HCT116 (cell line): ENCODE measurements at regions not wholly inside any gene's neighbourhood (a gene's known extent, or its start where the extent isn't known, plus 50 kb on each side); places are given as distances from the start of the nearest gene placed in this dataset.

Experiments used
- ATAC-seq: fragments of 200-7000 bp; cut with Tn5 transposase; 2 replicates; pipeline ENCODE4 v1.9.1; 2020; ENCODE audit warnings: mild to moderate bottlenecking, moderate library complexity
- BruUV-seq: library from RNA; stranded (reverse); fragments of 400-500 nt; replicated peaks from 2 replicates; lab custom pipeline; 2021; lab: Mats Ljungman, UMichigan
- CTCF ChIA-PET: fragments of 300-600 bp; sonication (Branson Sonifier 250); formaldehyde crosslinking; loops from one replicate; lab custom pipeline; 2021; ENCODE audit warnings: antibody characterized with exemption; lab: Charles Lee
- POLR2A ChIA-PET: fragments of 300-600, 350-600 bp; sonication (Branson Sonifier 250); formaldehyde crosslinking; loops from one replicate; lab custom pipeline; 2021; ENCODE audit warnings: antibody characterized with exemption; lab: Charles Lee
- RAD21 ChIA-PET, 2 experiments: fragments of 300-600 bp; sonication (Branson Sonifier 250); formaldehyde crosslinking; loops; one replicate each; lab custom pipeline; 2023; ENCODE audit warnings: low total read pairs in 2 of 2; ENCODE audit not compliant: uncharacterized antibody in 2 of 2, unreplicated experiment in 2 of 2, low non-redundant PET in 1 of 2; lab: Charles Lee
- DNase-seq: peaks from one replicate; pipeline ENCODE4 v3.0.0-alpha.2; 2010; ENCODE audit warnings: low read depth, low spot score
- H2AFZ ChIP-seq: fragments of 200-600 bp; shearing (Covaris generic), sonication (generic); 2 replicates; pipeline ENCODE4 v1.6.1; 2017; ENCODE audit warnings: low read depth, mixed run types, mixed read lengths, antibody characterized with exemption, low read length; ENCODE audit not compliant: poor library complexity, severe bottlenecking
- H3K27ac ChIP-seq: 2 replicates; pipeline ENCODE4 v1.5.1; 2012; ENCODE audit warnings: low read depth, low read length
- H3K27me3 ChIP-seq: fragments of 200-600 bp; sonication (generic); 2 replicates; pipeline ENCODE4 v1.6.1; 2016; ENCODE audit warnings: mixed run types, low read length, mixed read lengths; ENCODE audit not compliant: insufficient read depth
- H3K36me3 ChIP-seq, 2 experiments: fragments of 200-500 bp in 1 of 2; fragments of 200-600 bp in 1 of 2; sonication (Bioruptor generic) in 1 of 2; sonication (generic) in 1 of 2; 2 replicates each; pipeline versions ENCODE4 v1.5.1 to v1.6.1; 2014 to 2016; ENCODE audit warnings: low read length in 2 of 2, inconsistent platforms in 1 of 2, mixed read lengths in 1 of 2, mixed run types in 1 of 2; ENCODE audit not compliant: insufficient read depth in 2 of 2, control insufficient read depth in 1 of 2
- H3K4me1 ChIP-seq, 2 experiments: fragments of 200-600 bp in 1 of 2; sonication (generic) in 1 of 2; 2 replicates each; pipeline versions ENCODE4 v1.5.1 to v1.6.1; 2012 to 2017; ENCODE audit warnings: low read length in 2 of 2, inconsistent platforms in 1 of 2, mild to moderate bottlenecking in 1 of 2, mixed read lengths in 1 of 2, mixed run types in 1 of 2, moderate library complexity in 1 of 2; ENCODE audit not compliant: insufficient read depth in 2 of 2, control insufficient read depth in 1 of 2
- H3K4me2 ChIP-seq: fragments of 200-600 bp; sonication (generic); 2 replicates; pipeline ENCODE4 v1.6.1; 2017; ENCODE audit warnings: mixed run types, low read length, mixed read lengths
- H3K4me3 ChIP-seq, 2 experiments: fragments of 200-600 bp in 1 of 2; sonication (generic) in 1 of 2; replicated peaks in 1 of 2; 2 replicates each; pipeline ENCODE4 v1.5.1; 2011 to 2016; ENCODE audit warnings: low read length in 2 of 2, control low read depth in 1 of 2, low read depth in 1 of 2, mild to moderate bottlenecking in 1 of 2, mixed read lengths in 1 of 2, mixed run types in 1 of 2
- H3K79me2 ChIP-seq: fragments of 200-600 bp; sonication (generic); 2 replicates; pipeline ENCODE4 v1.6.1; 2017; ENCODE audit warnings: mild to moderate bottlenecking, mixed run types, low read length, moderate library complexity, mixed read lengths; ENCODE audit not compliant: insufficient read depth
- H3K9ac ChIP-seq: fragments of 200-600 bp; sonication (generic); 2 replicates; pipeline ENCODE4 v1.6.1; 2016; ENCODE audit warnings: low read length, mixed read lengths
- H3K9me2 ChIP-seq: fragments of 200-600 bp; sonication (generic), shearing (Covaris generic); 2 replicates; pipeline ENCODE4 v1.6.1; 2017; ENCODE audit warnings: mixed run types, mild to moderate bottlenecking, moderate library complexity; ENCODE audit not compliant: insufficient read depth
- H3K9me3 ChIP-seq, 2 experiments: fragments of 200-500 bp in 1 of 2; fragments of 200-600 bp in 1 of 2; sonication (Bioruptor generic) in 1 of 2; sonication (generic) in 1 of 2; 2 replicates each; pipeline ENCODE4 v1.6.1; 2014 to 2017; ENCODE audit warnings: low read length in 2 of 2, mixed read lengths in 2 of 2, inconsistent platforms in 1 of 2, low read depth in 1 of 2, mild to moderate bottlenecking in 1 of 2, mixed run types in 1 of 2, moderate library complexity in 1 of 2; ENCODE audit not compliant: control insufficient read depth in 1 of 2, insufficient read depth in 1 of 2
- H4K20me1 ChIP-seq: fragments of 200-600 bp; sonication (generic), shearing (Covaris generic); 2 replicates; pipeline ENCODE4 v1.6.1; 2017; ENCODE audit warnings: mixed run types, mild to moderate bottlenecking, moderate library complexity; ENCODE audit not compliant: insufficient read depth
- EZH2phosphoT487 ChIP-seq: fragments of 200-600 bp; IDR thresholded peaks from 2 replicates; pipeline ENCODE4 v1.6.1; 2018; ENCODE audit warnings: antibody characterized with exemption, borderline replicate concordance
- FOSL1 ChIP-seq: IDR thresholded peaks from 2 replicates; pipeline ENCODE4 v1.6.1; 2012; ENCODE audit warnings: low read depth
- POLR2A ChIP-seq: IDR thresholded peaks from 2 replicates; pipeline ENCODE4 v1.7.0; 2011; ENCODE audit warnings: borderline replicate concordance; ENCODE audit not compliant: insufficient read depth, insufficient read length; ENCODE audit errors: extremely low read depth
- intact Hi-C: fragments of 100-400 bp; cut with micrococcal nuclease; formaldehyde crosslinking; loops from 2 replicates; pipeline ENCODE4 v1.10.0; 2022
- TF ChIP-seq, protein P1 (sequence below): IDR thresholded peaks from 2 replicates; pipeline ENCODE4 v1.6.1; 2012
- TF ChIP-seq, protein P2 (sequence below): IDR thresholded peaks from 2 replicates; pipeline ENCODE4 v1.6.1; 2012; ENCODE audit warnings: low read depth
- TF ChIP-seq, protein P3 (sequence below): IDR thresholded peaks from 2 replicates; pipeline ENCODE4 v1.6.1; 2012

DNA sequence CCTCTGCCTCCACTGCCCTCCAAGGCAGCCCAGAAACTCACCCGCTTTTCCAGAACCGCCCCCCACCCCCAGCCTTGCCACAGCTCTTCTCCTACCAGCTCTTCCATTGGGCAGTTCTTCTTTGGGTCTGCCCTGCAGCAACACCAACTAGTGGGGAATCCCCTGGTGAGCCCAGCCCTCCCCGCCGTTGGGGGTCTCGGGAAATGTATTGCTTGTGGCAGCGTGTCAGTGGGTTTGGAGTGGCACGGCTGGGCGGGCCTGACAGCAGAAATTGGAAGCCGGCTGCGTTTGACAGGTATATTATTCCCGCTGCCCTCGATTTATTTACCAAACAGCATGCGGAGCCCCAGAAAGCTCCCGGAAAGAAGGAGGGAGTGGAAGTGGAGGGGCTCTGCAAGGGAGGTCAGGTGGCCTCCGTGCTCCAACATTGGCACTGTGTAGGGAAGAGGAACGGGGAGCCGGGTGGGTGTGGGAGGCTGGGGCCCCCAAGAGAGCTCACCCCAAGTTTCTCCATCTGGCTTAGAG, 65.2 kb upstream of the NECTIN1 start:
- no peak overlapping the region for H3K9ac ChIP-seq

More for the DNA sequence above, 65.2 kb upstream of the NECTIN1 start:
- Histone ChIP-seq H3K4me3 (no peak overlapping the region), H3K36me3 (no peaks in the 10 kb centered on the region), H3K9me3 (no peaks in the 10 kb centered on the region), H3K27me3 (0 out of 2 replicates have a peak, but pooled peaks cover 4% of the 10 kb centered on the region), H3K79me2 (no peaks in the 10 kb centered on the region), H4K20me1 (no peaks in the 10 kb centered on the region), H3K4me2 (no peak overlapping the region), H3K4me1 (0 out of 4 replicates have a peak, but pooled peaks cover 0 to 5% of the 10 kb centered on the region in 2 experiments), H2AFZ (no peak overlapping the region), H3K9me2 (no peaks in the 10 kb centered on the region), H3K27ac (no peak overlapping the region)
- ChIA-PET RAD21 (no interaction called here), CTCF (no interaction called here), POLR2A (no interaction called here)
- intact Hi-C loops, result no loop called here
- TF ChIP-seq EZH2phosphoT487 (no peak), FOSL1 (no peak), POLR2A (no peak)
- TF ChIP-seq, protein P1, sequence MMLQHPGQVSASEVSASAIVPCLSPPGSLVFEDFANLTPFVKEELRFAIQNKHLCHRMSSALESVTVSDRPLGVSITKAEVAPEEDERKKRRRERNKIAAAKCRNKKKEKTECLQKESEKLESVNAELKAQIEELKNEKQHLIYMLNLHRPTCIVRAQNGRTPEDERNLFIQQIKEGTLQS, result no peak
- TF ChIP-seq, protein P2, sequence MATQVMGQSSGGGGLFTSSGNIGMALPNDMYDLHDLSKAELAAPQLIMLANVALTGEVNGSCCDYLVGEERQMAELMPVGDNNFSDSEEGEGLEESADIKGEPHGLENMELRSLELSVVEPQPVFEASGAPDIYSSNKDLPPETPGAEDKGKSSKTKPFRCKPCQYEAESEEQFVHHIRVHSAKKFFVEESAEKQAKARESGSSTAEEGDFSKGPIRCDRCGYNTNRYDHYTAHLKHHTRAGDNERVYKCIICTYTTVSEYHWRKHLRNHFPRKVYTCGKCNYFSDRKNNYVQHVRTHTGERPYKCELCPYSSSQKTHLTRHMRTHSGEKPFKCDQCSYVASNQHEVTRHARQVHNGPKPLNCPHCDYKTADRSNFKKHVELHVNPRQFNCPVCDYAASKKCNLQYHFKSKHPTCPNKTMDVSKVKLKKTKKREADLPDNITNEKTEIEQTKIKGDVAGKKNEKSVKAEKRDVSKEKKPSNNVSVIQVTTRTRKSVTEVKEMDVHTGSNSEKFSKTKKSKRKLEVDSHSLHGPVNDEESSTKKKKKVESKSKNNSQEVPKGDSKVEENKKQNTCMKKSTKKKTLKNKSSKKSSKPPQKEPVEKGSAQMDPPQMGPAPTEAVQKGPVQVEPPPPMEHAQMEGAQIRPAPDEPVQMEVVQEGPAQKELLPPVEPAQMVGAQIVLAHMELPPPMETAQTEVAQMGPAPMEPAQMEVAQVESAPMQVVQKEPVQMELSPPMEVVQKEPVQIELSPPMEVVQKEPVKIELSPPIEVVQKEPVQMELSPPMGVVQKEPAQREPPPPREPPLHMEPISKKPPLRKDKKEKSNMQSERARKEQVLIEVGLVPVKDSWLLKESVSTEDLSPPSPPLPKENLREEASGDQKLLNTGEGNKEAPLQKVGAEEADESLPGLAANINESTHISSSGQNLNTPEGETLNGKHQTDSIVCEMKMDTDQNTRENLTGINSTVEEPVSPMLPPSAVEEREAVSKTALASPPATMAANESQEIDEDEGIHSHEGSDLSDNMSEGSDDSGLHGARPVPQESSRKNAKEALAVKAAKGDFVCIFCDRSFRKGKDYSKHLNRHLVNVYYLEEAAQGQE, result no peak
- TF ChIP-seq, protein P3, sequence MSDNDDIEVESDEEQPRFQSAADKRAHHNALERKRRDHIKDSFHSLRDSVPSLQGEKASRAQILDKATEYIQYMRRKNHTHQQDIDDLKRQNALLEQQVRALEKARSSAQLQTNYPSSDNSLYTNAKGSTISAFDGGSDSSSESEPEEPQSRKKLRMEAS, result no peak
- ATAC-seq, result no peak
- DNase-seq, result no peak
- no TSS peak for BruUV-seq
